HL-60/S4 treated with retinoic acid at 250 ng/mL for 4 days and 3 days (cell line): ENCODE measurements at regions not wholly inside any gene's neighbourhood (a gene's known extent, or its start where the extent isn't known, plus 50 kb on each side); places are given as distances from the start of the nearest gene placed in this dataset.

Experiments
- in situ Hi-C: fragments of 300-500 bp; cut with MboI; formaldehyde crosslinking; loops from 2 replicates; pipeline ENCODE4 v1.7.0; 2022; ENCODE audit warnings: low sequenced_read_pairs

DNA sequence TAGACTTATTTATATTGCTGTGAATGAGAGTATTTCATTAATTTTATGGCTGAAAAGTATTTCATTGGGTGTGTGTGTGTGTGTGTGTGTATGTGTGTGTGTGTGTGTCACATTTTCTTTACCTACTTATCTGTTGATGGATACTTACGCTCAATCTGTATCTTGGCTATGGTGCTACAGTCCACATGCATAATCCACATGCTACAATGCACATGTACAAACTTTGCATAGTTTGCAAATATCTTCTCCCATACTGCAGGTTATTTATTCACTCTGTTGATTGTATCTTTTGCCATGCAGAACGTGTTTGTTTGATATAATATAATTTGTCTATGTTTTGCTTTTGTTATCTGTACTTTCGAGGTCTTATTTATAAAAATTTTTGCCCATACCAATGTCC lies 167.8 kb downstream of the RAB28 start:
- in situ Hi-C loops = no loop called here

GRCh38 chr4:13313856-13314255 lies 170.3 kb downstream of the RAB28 start:
- in situ Hi-C loops = no loop called here

- in situ Hi-C loops = no loop called here
These were observed 171.9 kb downstream of the RAB28 start for GRCh38 chr4:13312264-13312663.

DNA sequence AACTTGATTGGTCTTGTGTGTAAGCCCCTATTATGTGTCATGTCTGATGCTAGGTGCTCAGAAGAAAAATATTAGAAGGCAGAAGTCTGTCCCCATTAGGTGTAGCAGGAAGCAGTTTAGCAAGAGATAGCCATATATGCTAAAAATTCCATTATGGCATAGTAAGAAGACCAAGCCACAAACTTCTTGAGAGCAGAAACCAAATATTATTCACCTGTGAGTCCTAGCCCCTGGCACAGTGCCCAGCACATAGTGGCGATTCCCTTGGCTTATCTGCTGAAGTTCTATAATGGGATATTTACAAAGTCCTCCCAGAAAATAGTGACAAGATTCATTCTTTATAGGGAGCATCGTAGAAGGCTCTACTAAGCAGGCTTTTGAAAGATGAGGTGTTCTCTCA lies 174.4 kb downstream of the RAB28 start:
- in situ Hi-C loops = no loop called here

GRCh38 chr4:13306356-13306755 lies 177.8 kb downstream of the RAB28 start:
- in situ Hi-C loops = no loop called here

DNA sequence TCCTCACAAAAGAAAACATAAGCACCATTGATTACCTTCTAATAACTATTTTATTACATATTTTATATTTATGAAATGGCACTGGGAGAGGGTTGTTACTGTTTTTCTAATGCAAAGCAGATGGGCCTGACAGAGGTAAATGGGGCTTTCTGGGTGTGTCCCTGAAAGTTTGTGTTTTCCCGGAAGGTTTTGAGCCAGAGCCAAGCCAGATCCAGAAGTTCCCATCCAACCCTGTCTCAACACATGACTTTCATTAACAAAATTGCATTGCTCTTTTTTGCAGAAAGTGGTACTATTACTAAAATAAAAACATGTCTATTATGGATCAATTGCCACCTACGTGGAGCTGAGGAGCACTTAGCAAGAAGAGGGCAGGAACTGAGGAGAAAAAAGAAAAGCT lies 181.3 kb downstream of the RAB28 start:
- in situ Hi-C loops = no loop called here

DNA sequence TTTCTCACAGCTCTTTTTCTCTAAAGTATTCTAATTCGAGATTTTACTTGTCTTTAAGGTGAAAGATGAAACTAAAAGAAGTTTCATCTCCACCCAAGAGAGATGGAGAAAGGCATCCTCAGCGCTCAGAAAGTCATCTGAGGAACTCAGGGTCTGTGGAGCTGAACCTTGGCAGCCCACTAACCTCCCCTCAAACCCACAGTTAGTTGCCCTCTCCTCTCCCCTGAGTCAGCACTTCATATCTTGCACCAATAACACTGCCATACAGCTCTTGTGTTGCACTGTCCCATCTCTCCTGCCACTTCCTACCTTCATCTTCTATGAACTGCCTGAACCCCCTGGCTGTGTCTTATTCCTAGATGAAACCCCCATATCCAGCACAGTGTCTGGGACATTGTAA lies 184.8 kb downstream of the RAB28 start:
- in situ Hi-C loops = no loop called here

DNA sequence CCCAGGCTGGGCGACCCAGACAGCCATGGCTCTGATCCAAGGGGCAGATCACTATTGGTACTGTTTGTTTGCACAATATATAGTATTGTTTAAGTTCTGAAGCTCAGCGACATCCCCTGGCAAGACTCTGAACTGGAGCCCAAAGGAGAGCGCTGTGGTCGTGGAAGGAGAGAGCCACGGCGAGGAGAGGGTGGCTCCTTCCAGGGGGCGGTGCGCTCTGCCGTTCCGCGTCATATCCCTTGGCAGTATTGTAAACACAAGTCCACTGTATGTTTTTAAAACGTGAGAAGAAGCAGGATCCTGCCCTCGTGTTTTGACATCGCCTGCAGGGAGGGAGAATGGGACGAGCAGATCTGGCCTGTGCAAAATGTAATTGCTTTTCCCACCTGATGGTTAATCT lies 185.5 kb downstream of the RAB28 start:
- in situ Hi-C loops = no loop called here

GRCh38 chr4:13296986-13297385 lies 187.2 kb downstream of the RAB28 start:
- in situ Hi-C loops = no loop called here

DNA sequence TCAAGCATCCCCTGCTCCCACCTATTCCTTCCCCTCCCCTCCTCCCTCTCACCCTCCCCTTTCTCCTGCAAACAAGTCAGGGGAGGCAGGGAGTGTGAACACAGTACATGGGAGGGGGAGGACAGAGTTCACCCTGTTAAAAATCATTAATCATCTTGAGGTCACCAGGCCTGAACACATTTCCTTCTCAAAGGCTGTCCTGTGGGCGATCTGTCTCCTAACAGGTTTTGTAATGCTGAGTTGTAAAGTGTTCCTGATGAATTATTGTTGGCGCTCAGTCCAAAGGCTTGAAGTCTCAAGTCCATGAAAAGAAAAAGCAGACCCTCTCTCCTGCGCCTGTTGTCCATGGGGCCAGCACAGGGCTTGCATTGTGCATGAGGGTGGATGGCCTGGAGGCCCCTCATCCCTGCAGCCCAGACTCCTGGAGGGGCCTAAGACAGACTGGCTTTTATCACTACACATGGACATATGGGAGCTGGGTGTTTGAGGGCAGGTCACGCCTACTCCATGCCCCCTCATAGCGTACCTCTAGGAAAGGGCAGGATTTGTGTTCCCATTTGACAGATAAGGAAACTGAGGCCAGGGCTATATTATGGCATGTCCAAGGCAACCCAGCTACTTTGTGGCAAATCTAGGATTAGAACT lies 189.1 kb downstream of the RAB28 start:
- in situ Hi-C loops = no loop called here

DNA sequence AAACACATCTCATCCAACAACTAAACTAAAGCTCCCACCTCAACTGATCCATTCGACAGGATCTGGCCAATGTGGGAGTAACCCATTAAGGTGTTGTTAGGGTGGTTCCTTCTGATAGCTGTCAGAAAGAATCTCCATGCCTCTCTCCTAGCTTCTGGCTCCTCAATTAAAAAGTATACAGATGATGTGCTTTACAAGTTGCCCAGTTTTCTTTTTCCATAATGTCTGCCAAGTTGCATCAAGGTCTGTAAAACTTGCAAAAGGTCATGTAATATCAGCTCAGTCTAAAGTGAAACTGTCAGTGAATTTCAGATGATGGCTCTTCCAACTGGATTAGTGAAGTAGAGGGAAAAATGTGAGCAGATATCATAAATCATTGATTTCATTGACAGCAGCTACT lies 191.8 kb downstream of the RAB28 start:
- in situ Hi-C loops = no loop called here

GRCh38 chr4:13289391-13289790 lies 194.7 kb downstream of the RAB28 start:
- in situ Hi-C loops = no loop called here

- in situ Hi-C loops = no loop called here
These were observed 198.8 kb downstream of the RAB28 start for GRCh38 chr4:13285336-13285735.

DNA sequence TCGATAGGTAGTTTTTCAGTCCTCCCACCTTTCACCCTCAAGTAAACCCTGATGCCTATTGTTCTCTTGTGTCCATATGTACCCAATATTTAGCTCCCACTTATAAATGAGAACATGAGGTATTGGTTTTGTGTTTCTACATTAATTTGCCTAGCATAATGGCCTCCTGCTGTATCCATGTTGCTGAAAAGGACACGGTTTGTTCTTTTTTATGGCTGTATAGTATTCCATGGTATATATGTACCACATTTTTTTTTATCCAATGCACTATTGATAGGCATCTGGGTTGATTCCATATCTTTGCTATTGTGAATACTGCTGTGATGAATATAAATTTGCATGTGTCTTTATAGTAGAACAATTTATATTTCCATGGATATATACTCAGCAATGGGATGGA lies 199.2 kb downstream of the RAB28 start:
- in situ Hi-C loops = no loop called here

- in situ Hi-C loops = no loop called here
These were observed 207.8 kb downstream of the RAB28 start for GRCh38 chr4:13276357-13276756.

- in situ Hi-C loops = no loop called here
These were observed 215.4 kb downstream of the RAB28 start for GRCh38 chr4:13268703-13269102.

GRCh38 chr4:13268165-13268564 lies 216.0 kb downstream of the RAB28 start:
- in situ Hi-C loops = no loop called here

GRCh38 chr4:13267091-13267490 lies 217.0 kb downstream of the RAB28 start:
- in situ Hi-C loops = no loop called here

- in situ Hi-C loops = no loop called here
These were observed 217.5 kb downstream of the RAB28 start for GRCh38 chr4:13266687-13267086.

DNA sequence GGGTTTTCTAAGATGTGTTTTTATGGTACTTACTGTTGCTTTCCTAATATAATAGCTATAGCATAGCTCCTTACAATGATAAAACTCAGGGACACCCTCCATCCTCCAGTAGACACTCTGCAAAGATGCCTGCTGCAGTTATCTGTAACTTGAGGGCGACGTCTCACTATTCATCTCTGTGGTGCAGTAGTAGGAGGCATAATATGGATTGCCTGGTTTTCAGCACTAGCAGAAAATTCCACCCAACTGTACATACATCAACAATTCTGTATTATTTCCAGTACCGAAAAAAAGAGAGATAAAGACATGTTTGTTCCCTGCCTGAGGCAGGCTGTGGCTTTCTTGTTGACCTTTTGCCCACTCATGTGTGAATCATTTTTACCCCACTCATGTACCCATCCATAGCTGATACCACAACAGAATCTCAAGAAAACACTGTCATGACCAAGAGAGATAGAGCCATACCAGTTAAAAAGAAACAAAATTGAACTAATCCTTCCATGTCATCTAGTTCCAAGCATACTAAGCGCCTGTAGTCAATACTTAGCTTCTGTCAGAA lies 220.1 kb downstream of the RAB28 start:
- in situ Hi-C loops = no loop called here

DNA sequence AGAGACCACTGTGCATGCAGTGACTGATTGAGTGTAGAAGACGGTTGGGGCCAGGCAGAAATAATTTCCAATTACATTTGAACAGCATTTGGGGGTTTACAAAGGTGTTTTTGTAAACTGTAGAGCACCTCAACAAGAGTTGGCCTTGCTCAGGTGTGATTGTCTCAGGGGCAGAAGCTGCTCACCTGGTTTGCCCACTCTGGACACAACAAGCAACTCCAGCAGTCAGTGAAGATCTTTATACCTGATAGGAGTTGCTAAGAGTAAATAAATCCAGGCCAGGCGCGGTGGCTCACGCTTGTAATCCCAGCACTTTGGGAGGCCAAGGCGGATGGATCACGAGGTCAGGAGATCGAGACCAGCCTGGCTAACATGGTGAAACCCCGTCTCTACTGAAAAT lies 221.3 kb downstream of the RAB28 start:
- in situ Hi-C loops = no loop called here

- in situ Hi-C loops = no loop called here
These were observed 222.5 kb downstream of the RAB28 start for GRCh38 chr4:13261486-13262257.
